Lower leg skin (tissue), 4 donors: ENCODE measurements at regions not wholly inside any gene's neighbourhood (a gene's known extent, or its start where the extent isn't known, plus 50 kb on each side); places are given as distances from the start of the nearest gene placed in this dataset.

Experiments used
- DNase-seq, 2 donors: peaks; one replicate each; pipeline ENCODE4 v3.0.0-alpha.2; 2019; ENCODE audit warnings: low spot score in 2 of 2
- H3K4me3 ChIP-seq: fragments of 200-600 bp; sonication (generic); 2 replicates; pipeline ENCODE4 v1.5.1; 2017; ENCODE audit warnings: mild to moderate bottlenecking, low read depth; ENCODE audit not compliant: poor library complexity, severe bottlenecking
- POLR2A ChIP-seq, 2 donors: fragments of 450-650 bp; IDR thresholded peaks; one replicate each; pipeline ENCODE4 v1.6.1; 2016 to 2017; ENCODE audit warnings: antibody characterized with exemption in 2 of 2, mild to moderate bottlenecking in 1 of 2, moderate library complexity in 1 of 2
- WGBS, 2 donors: methylation state at CpG; one replicate each; pipeline ENCODE4 v1.1.5; 2018; 5-methylcytosine and 5-hydroxymethylcytosine counted together
- intact Hi-C: fragments of 100-400 bp; cut with DNase I; formaldehyde crosslinking; loops from one replicate; pipeline ENCODE4 v1.15.0; 2023; ENCODE audit warnings: low total_unique reads
- TF ChIP-seq, protein P1 (sequence below), 3 donors: fragments of 450-650 bp; IDR thresholded peaks; one replicate each; pipeline ENCODE4 v1.5.1; 2016; ENCODE audit warnings: antibody characterized with exemption in 3 of 3, mild to moderate bottlenecking in 3 of 3, moderate library complexity in 2 of 3

- 85 to 89% methylated on average over 2 of the region's 2 CpGs for WGBS, 2 donors
- intact Hi-C loops, result no loop called here
- no peak overlapping the region for H3K4me3 ChIP-seq
Measured at GRCh38 chr6:14806101-14806500, 439.8 kb upstream of the JARID2 start.

DNA sequence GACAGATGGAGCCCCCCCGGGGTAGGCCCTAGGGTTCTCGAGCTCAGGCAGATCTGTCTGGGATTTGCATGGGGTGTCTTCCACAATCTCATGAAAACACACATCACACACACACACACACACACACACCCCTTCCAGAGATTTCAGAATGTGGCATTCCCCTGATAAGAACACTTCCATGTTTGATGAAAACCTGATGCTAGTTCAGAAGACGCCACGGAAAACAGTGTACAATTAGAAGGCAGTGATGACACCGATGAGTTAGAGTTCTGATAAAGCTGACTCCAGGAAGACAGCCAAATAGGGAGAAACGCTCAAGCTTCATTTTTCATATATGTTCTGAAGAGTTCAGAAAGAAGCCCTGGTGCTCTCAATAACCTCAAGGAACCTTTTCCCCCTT lies 438.7 kb upstream of the JARID2 start:
- TF ChIP-seq POLR2A (IDR thresholded peaks at IDR 0.05), result no peak
- TF ChIP-seq, protein P1, sequence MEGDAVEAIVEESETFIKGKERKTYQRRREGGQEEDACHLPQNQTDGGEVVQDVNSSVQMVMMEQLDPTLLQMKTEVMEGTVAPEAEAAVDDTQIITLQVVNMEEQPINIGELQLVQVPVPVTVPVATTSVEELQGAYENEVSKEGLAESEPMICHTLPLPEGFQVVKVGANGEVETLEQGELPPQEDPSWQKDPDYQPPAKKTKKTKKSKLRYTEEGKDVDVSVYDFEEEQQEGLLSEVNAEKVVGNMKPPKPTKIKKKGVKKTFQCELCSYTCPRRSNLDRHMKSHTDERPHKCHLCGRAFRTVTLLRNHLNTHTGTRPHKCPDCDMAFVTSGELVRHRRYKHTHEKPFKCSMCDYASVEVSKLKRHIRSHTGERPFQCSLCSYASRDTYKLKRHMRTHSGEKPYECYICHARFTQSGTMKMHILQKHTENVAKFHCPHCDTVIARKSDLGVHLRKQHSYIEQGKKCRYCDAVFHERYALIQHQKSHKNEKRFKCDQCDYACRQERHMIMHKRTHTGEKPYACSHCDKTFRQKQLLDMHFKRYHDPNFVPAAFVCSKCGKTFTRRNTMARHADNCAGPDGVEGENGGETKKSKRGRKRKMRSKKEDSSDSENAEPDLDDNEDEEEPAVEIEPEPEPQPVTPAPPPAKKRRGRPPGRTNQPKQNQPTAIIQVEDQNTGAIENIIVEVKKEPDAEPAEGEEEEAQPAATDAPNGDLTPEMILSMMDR (IDR thresholded peaks at IDR 0.05), result no peak
- 92 to 95% methylated on average over 6 of the region's 6 CpGs for WGBS, 2 donors

More at GRCh38 chr6:14806101-14806500, 439.8 kb upstream of the JARID2 start:
- TF ChIP-seq, protein P1 (IDR thresholded peaks at IDR 0.05), result no peak
- TF ChIP-seq POLR2A (IDR thresholded peaks at IDR 0.05), result no peak
- peak in 1 of 2 donors; percentile 17 for DNase-seq

GRCh38 chr6:14807971-14808370 lies 437.9 kb upstream of the JARID2 start:
- TF ChIP-seq, protein P1 (IDR thresholded peaks at IDR 0.05), result no peak
- TF ChIP-seq POLR2A (IDR thresholded peaks at IDR 0.05), result no peak
- intact Hi-C loops, result no loop called here
- DNase-seq, result peak in 1 of 2 donors; percentile 3
- no peak overlapping the region for H3K4me3 ChIP-seq
- 92 to 96% methylated on average over 7 of the region's 7 CpGs for WGBS, 2 donors

More for the DNA sequence above, 438.7 kb upstream of the JARID2 start:
- intact Hi-C loops, result no loop called here
- H3K4me3 ChIP-seq, result no peak overlapping the region
- peak in 1 of 2 donors; percentile 43 for DNase-seq

GRCh38 chr6:14810021-14810420 lies 435.8 kb upstream of the JARID2 start:
- WGBS, 2 donors, result 87 to 92% methylated on average over 6 of the region's 6 CpGs
- intact Hi-C loops, result no loop called here
- DNase-seq, result peak in 1 of 2 donors; percentile 54
- H3K4me3 ChIP-seq, result no peak overlapping the region
- TF ChIP-seq, protein P1 (IDR thresholded peaks at IDR 0.05), result no peak
- TF ChIP-seq POLR2A (IDR thresholded peaks at IDR 0.05), result no peak

- WGBS, 2 donors, result 72 to 76% methylated on average over 7 of the region's 7 CpGs
- DNase-seq, result no peak
- no peak overlapping the region for H3K4me3 ChIP-seq
- TF ChIP-seq POLR2A (IDR thresholded peaks at IDR 0.05), result no peak
- TF ChIP-seq, protein P1 (IDR thresholded peaks at IDR 0.05), result no peak
- intact Hi-C loops, result no loop called here
Measured at GRCh38 chr6:14811775-14812428, 434.0 kb upstream of the JARID2 start.

GRCh38 chr6:14814016-14814415 lies 431.9 kb upstream of the JARID2 start:
- WGBS, 2 donors, result 82 to 96% methylated on average over 2 of the region's 2 CpGs
- intact Hi-C loops, result no loop called here
- TF ChIP-seq POLR2A (IDR thresholded peaks at IDR 0.05), result no peak
- TF ChIP-seq, protein P1 (IDR thresholded peaks at IDR 0.05), result no peak
- H3K4me3 ChIP-seq, result no peak overlapping the region
- DNase-seq, result no peak
